Activated CD4-positive, CD25-positive, alpha-beta regulatory T cell treated with anti-CD3 and anti-CD28 coated beads, Interleukin-2, amount 50 U/mL, for 72 hours (primary cell): ENCODE measurements at regions not wholly inside any gene's neighbourhood (a gene's known extent, or its start where the extent isn't known, plus 50 kb on each side); places are given as distances from the start of the nearest gene placed in this dataset.

Experiments used
- DNase-seq: peaks from one replicate; pipeline ENCODE4 v3.0.0; 2021

DNA sequence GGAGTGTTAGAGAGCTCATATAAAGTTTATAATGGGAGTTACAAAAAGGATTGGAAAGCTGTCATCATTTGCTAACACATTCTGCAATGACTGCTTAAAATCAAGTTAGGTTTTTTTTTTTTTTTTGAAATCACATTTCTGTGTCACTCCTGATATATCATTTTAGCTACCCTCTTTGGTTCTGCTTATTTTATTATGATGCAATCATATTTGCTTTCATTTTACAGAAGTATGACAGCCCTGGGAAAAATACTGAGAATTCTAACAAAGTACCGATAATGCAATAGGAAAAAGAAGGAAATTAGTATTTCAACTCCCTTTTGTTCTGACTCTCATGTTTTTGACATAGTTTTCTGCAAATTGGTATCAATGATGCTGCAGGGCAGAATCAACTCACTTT, 71.6 kb upstream of the MDGA2 start:
- DNase-seq, result no peak

DNA sequence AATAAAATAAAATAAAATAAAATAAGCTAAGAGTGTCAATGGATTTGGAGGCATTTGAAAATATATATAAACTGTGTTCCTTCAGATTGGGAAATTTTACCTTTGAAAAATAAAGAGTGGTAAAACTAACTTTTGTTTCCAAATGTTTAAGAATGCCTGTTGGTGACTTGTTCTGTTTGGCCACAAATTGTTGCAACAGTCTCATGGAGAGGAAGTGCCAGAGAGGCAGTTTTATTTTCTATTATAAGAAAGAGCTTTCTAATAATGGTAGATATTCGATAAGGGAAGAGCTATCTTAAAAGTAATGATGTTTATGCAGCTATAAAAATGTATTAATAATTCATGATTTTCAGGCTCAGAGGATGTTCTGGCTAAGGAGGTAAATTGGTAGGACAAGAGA, 68.8 kb upstream of the MDGA2 start:
- DNase-seq, result no peak

DNA sequence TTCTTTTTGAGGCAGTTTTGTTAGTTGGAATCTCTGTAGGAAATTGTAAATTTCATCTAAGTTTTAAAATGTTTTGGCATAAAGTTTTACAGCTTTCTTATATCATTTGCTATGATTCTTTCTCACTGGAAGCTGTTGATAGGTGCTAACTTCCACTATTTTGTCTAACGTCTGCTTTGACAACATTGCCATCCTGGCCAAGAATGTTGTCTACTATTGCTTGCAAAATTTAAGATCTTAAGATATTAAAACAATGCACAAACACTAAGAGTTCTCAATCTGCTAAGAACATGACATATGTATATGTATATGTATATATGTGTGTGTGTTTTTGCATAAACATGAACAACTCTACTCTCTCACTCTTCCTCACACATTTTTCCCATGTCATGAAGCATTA, 64.1 kb upstream of the MDGA2 start:
- no peak for DNase-seq

DNA sequence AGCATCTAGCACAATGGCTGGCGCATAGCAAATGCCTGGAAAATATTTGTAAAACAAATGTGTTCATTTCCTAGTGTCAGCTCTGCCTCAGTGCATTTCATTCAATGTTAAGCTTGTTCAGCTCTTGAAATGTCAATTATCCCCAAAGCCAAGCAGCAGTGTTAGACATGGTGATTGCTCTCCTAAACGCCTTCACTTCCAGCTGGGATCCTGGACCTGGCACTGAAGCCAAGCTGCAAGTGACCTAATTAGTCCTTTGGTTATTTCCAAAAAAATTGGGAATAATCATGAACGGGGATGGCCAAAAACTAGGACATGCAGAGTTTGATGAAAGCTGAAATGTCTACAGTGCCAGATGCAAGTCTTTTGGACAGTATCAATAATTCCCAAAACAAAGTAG, 54.9 kb upstream of the MDGA2 start:
- DNase-seq, result no peak
